ENCODE measurements at regions not wholly inside any gene's neighbourhood (a gene's known extent, or its start where the extent isn't known, plus 50 kb on each side); places are given as distances from the start of the nearest gene placed in this dataset.

DNA sequence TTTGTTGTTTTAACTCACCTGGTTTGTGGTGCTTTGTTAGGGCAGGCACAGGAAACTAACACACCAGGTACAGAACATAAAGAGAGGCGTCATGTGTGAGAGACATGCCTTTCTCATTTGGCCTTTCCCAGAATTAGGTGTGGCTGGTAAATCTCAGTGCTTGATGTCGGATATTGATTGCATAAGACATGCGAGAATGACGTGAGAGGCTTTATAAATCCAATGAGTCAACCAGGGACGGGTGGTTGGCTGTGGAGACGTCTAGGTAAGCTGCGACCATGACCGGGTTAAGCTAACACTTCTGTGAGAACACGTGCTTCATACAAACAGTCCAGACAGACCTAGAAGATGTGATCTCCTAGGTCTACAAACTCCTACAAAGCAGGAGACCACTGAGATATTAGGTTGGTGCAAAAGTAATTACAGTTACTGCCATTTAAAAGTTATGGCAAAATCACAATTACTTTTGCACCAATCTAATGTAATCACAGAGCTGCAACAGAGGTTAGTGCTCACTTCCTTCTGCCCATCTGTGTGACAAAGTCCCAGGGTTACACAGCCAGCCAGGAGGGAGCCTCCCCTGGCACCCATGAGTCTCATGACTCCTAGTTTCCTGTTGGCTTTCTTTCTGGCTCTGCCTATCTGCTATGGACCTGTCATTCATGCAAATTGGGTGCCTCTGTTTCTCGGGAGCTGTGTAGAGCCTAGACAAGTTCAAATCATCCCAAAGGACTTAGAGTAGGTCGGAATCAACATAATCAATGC is 98.9 kb upstream of the ATP8B1 start:
- peak; percentile 16 for DNase-seq
- dilution Hi-C loops (cut with HindIII; ENCODE audit: low sequenced_read_pairs, unreplicated experiment), result no loop called here
- peaks cover 9% of the 10 kb centered on the region for H3K9me1 ChIP-seq (ENCODE audit: insufficient read depth, low read length)

More for the DNA sequence above, 98.9 kb upstream of the ATP8B1 start:
- Histone ChIP-seq H4K8ac (ENCODE audit: low read depth in 2 of 2, low read length in 2 of 2) (no peak overlapping the region), H3K23ac (ENCODE audit: low read depth, low read length) (no peak overlapping the region), H4K20me1 (ENCODE audit: insufficient read depth, low read length) (peaks cover 3% of the 10 kb centered on the region; the same call in 1 of the 2 replicates), H4K5ac (ENCODE audit: low read depth, low read length) (no peak overlapping the region), H3K27me3 (ENCODE audit: control insufficient read depth, insufficient read depth, low read length) (peaks cover 9% of the 10 kb centered on the region), H3K9me3 (ENCODE audit: control insufficient read depth, insufficient read depth, low read length) (peaks cover 2% of the 10 kb centered on the region; the same call in 1 of the 2 replicates), H2BK15ac (ENCODE audit: low read depth, low read length) (no peak overlapping the region), H3K79me1 (ENCODE audit: low read depth in 1 of 2, low read length in 2 of 2) (no peaks in the 10 kb centered on the region), H3K27ac (ENCODE audit: insufficient read depth, low read length) (no peak overlapping the region), H2BK5ac (ENCODE audit: low read depth, low read length, poor library complexity, severe bottlenecking) (no peak overlapping the region), H3K9ac (ENCODE audit: low read depth, low read length) (no peak overlapping the region), H3K4me3 (ENCODE audit: insufficient read depth, low read depth, low read length) (no peak overlapping the region), H3K36me3 (ENCODE audit: control insufficient read depth, insufficient read depth, low read length) (no peaks in the 10 kb centered on the region), H2BK20ac (ENCODE audit: low read depth, low read length) (no peak overlapping the region), H3K4me1 (ENCODE audit: control insufficient read depth, insufficient read depth, low read length) (peaks cover 7% of the 10 kb centered on the region), H2BK120ac (ENCODE audit: low read depth, low read length) (no peak overlapping the region), H3K4ac (ENCODE audit: low read depth, low read length) (no peak overlapping the region), H3K18ac (ENCODE audit: low read depth, low read length) (no peak overlapping the region), H3K14ac (replicated peaks; ENCODE audit: low read depth, low read length) (no peak overlapping the region), H3K56ac (ENCODE audit: extremely low read depth, insufficient read depth, low read length) (no peak overlapping the region), H3K4me2 (ENCODE audit: low read depth, low read length) (no peak overlapping the region), H2AK9ac (replicated peaks; ENCODE audit: low read depth, low read length, poor library complexity) (no peak overlapping the region), H4K91ac (ENCODE audit: insufficient read depth, low read depth, low read length) (no peak overlapping the region), H2AK5ac (ENCODE audit: low read depth, low read length) (0 out of 2 replicates have a peak overlapping the region, but pooled peaks have one; percentile 24), H2AFZ (replicated peaks; ENCODE audit: low read length, poor library complexity) (no peak overlapping the region)
- TF ChIP-seq MAZ (IDR thresholded peaks at IDR 0.05; ENCODE audit: borderline replicate concordance, low read depth, low read length) (no peak), FOS (IDR thresholded peaks at IDR 0.05; ENCODE audit: low read depth, low read length) (no peak), CEBPB (IDR thresholded peaks at IDR 0.05; ENCODE audit: low read depth, low read length) (no peak), SMC3 (IDR thresholded peaks at IDR 0.05; ENCODE audit: low read depth, low read length) (no peak), MAFK (IDR thresholded peaks at IDR 0.05; ENCODE audit: low read depth, low read length) (no peak), CHD1 (IDR thresholded peaks at IDR 0.05; ENCODE audit: low read depth, low read length) (no peak), CTCF (conservative IDR thresholded peaks at IDR 0.05; ENCODE audit: low read depth, low read length) (no peak), NFE2L2 (IDR thresholded peaks at IDR 0.05; ENCODE audit: low read depth, low read length) (no peak), RFX5 (IDR thresholded peaks at IDR 0.05; ENCODE audit: low read depth, low read length) (no peak), RCOR1 (IDR thresholded peaks at IDR 0.05; ENCODE audit: insufficient replicate concordance, low read length) (no peak), POLR2A (IDR thresholded peaks at IDR 0.05; ENCODE audit: low read depth, low read length) (no peak)
- ChIA-PET CTCF (no interaction called here), POLR2A (ENCODE audit: unreplicated experiment) (no interaction called here)
- in situ Hi-C loops (cut with MboI; ENCODE audit: low sequenced_read_pairs), result no loop called here
- no peak for ATAC-seq (ENCODE audit: low read depth)
- WGBS, 2 experiments (ENCODE audit: extremely low coverage in 2 of 2, insufficient read length in 1 of 2), result 80% methylated on average over 4 of the region's 11 CpGs; no CpG with 5 or more reads in 1 of the 2 experiments
- intact Hi-C loops (cut with micrococcal nuclease), result no loop called here
- no TSS peak for BruUV-seq (replicated peaks)

Measured in IMR-90 (cell line).